Left renal pelvis (tissue), 4 donors: ENCODE measurements at regions not wholly inside any gene's neighbourhood (a gene's known extent, or its start where the extent isn't known, plus 50 kb on each side); places are given as distances from the start of the nearest gene placed in this dataset.

Experiments
- DNase-seq, 4 donors: peaks; one replicate each; pipeline ENCODE4 v3.0.0-alpha.2; 2013; ENCODE audit warnings: low read depth in 4 of 4, low spot score in 3 of 4

DNA sequence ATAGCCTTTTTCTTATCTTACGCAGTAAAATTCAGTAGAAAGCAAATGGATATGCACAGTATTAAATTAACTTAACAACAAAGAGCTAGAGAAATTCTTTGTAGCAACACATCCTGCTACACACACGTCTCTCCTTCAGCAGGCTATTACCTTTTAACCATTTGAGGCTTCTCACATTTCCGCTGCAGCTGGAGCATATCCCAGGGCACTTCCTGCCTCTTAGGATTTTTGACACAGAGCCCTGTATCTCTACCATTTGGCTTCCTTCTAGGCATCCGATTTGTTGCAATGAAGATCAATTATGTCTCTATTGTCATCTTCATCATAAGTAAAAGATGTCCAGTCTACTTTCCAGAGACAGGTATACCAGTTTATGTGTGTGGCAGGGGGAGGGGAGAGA is 292.4 kb upstream of the CBLB start:
- DNase-seq, result no peak

DNA sequence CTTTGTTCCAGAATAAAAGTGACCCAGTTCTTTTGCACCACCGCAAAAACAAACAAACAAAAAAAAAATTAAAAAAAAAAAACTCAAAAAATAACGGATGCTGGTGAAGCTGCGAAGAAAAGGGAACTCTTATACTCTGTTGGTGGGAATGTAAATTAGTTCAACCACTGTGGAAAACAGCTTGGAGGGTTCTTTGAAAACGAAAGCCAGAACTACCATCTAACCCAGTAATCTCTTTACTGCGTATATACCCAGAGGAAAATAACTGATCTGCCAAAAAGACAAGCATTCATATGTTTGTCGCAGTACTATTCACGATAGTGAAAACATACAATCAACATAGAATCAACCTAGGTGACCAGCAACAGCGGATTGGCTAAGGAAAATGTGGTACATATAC is 298.9 kb upstream of the CBLB start:
- no peak for DNase-seq

GRCh38 chr3:106168962-106169750 is 300.3 kb upstream of the CBLB start:
- no peak for DNase-seq

DNA sequence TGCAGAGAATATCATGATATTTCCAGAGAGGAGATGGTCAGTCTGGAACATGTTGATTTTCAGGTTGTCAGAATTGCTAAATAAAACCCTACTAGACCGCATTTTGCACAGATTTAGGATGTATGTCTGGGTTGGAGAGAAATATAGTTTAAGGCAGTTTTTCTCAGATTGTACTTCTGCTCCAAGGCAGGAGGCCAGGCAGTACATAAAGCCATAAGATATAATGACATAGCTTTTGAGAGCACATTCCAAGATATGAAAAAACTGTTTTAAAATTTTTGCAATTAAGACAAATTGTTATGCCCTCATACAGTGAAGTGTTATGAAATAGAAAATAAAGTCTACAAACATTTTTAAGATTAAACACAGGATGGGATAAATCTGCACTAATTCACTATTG is 301.8 kb upstream of the CBLB start:
- DNase-seq, result peak in 1 of 4 donors; percentile 12

DNA sequence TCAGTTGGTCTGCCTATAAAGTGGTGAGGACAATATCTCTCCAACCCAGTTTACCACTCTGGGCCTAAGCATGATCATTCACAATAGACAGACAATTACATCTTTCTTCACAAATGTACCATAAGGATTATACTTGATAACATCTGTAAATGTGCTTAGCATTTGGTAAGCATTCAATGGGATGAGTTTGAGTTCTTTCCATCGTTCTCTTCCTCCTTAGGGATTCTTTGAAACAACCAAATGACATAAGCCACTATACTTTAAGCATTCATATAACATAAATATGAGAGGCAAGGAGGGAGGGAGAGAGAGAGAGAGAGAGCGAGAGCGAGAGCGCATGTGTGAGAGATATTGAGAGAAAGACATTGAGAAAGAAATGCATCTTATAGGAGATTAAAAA is 303.3 kb upstream of the CBLB start:
- DNase-seq, result no peak

- DNase-seq, result no peak
These were observed 304.0 kb upstream of the CBLB start for GRCh38 chr3:106172780-106173179.

DNA sequence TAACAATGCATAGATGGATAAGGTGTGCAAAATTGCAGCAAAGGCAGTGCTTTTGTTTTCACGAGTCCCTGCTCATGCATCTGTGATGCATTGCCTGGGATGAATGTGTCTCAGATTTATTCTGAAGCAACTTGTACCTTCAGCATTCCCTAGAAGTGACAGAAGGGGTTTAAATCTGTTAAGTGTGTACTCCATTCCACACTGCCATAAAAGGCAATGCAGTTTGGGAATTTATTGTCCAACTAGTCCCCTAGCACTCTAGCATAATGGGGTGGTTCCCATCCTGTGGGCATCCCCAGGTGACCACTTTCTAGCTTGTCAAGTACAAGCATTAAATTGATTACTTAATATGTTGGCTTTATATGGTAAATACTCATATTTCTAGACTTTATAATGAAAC is 306.5 kb upstream of the CBLB start:
- DNase-seq, result no peak

- no peak for DNase-seq
These were observed 307.9 kb upstream of the CBLB start for GRCh38 chr3:106176734-106177133.

- DNase-seq, result no peak
These were observed 314.2 kb upstream of the CBLB start for GRCh38 chr3:106182950-106183511.

DNA sequence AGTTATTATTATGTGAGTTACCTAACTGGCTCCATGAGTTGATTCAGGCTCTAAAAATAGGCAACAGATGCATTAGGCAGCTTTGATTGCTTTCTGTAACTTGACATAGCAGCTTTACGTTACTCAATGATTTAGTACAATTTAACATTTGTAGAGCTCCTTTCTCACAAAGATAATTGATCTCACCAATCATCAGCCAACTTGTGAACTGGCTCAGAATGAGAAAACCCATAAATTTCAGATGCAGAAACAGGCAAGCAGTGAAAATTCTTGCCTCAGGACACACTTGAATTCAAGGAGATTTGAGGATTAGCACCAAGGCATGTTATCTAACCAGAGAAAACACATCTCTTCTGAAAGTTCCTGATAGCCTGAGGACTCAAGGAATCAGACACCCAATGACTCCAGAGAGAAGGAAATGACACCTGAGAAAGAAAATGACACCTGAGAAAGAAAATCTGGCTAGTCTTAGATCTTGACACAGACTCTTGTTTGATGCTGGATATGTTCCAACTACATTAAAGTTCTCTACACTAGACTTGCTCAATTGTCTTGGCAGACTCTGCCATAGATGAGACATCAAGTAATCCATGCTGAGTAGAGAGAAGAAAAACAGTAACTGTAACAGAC is 315.1 kb upstream of the CBLB start:
- no peak for DNase-seq

DNA sequence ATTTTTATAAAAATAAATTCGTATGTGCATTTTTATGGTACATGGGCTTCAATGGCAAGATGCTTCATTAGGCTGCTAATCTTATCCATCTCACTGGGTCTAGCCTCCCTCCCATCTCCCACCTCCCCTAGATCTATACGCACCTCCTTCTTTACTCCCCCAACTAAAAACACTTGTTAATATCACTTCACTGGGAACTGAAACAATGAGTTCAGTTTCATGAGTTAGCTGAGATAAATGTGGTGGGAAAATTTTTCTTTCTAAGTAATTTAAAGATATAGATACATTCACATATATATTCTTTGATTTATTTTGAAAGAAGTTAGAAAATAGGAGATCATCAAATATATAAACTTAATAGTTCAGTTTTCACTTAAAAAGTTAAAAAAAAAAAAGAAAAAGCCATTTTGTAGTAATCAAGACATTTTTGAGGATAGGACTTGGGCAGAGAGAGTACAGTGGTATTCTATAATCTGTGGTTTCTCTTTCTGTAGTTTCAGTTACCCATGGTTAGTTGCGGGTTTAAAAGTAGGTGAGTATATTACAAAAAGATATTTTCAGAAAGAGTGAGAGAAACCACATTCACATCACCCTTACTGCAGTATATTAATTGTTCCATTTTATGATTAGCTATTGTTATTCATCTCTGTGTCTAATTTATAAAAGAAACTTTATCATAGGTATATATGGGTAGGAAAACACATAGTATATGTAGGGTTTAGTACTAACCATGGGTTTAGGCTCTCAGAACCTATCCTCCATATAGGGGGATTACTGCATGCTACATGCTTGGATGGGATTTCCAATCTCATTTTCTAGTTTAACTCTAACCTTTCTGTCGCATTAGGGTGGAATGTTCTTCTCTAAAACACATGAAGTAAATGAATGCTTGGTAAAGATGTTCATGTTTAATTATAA is 316.0 kb upstream of the CBLB start:
- DNase-seq, result no peak

DNA sequence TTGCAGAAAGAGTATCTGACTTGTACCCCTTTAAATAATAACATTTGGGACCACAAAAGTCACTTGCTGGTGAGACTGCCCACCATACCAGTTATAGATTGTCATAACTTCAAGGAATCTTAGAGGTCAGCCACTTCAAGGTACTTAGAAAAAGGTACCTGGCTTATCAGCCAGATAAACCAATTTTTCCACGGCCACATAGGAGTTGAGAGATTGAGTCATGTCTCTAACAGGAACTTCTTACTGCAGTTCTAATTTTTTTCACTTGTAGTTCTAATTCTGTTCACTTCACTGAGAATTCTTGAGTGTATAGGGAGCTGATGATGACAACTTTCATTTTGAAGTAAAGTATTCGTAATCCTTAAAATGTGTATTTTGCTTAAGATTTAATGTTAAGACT is 317.1 kb upstream of the CBLB start:
- DNase-seq, result no peak

GRCh38 chr3:106190296-106190695 is 321.5 kb upstream of the CBLB start:
- no peak for DNase-seq

- no peak for DNase-seq
These were observed 322.4 kb upstream of the CBLB start for GRCh38 chr3:106191211-106191610.

GRCh38 chr3:106191913-106192312 is 323.1 kb upstream of the CBLB start:
- DNase-seq, result no peak

GRCh38 chr3:106193876-106194275 is 325.1 kb upstream of the CBLB start:
- DNase-seq, result no peak

GRCh38 chr3:106194726-106195125 is 325.9 kb upstream of the CBLB start:
- no peak for DNase-seq

DNA sequence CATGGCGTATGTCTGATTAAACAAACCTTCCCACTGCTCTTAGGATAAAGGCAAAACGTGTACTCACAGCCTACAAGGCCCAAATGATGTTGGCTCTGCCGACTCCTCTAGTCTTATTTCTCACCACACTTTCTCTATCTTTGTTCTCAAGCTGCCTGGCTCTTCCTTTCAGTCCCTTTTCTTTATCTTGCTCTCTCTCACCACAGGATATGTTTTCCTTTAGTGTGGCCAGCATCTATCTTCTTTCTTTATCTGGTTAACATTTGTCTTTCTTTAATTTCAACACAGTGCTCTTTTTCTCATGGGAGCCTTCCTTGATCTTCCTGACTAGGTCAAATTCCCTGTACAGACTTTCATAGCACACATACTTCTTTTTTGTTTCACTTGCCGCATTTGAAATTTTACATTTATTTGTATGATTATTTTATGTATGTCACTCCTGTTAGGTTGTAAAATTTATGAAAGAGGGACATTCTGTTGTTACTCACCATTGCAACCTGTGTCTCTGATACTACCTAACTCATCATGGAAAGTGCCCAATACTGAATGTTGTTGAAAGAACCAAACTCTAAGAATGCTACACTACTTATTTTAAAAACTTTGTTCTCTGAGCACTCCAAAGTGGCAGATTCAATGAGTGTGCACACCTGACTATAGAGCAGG is 328.9 kb upstream of the CBLB start:
- no peak for DNase-seq

DNA sequence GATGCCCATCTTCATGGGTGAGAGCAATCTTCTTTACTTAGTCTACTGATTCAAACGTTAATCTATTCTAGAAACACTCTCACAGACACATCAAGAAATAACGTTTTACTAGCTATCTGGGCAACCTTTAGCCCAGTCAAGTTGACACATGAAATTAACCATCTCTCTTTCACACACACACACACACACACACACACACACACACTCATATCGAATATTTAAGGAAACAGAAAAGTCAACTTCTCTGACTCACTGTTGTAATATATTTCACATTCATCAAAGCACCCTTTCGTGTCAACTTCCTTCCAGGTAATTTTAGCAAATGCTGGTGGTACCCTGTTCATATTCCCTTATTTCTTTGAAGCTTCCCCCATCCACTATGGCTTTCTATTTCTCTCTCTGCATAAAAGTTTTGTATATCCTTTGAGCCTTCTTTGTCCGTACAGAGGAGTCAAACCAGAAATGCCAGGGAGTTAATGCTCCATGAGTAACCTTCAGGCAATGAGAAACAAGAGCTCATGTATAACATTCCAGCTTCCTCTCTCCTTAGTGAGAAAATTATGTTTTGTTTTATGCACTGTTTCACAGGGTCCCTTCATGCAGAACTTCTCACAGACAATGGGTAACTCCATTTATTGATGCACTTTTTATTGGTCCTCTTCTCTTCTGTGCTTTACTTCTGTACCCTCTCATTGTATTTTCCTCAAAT is 335.5 kb upstream of the CBLB start:
- DNase-seq, result peak in 2 of 4 donors; percentile 38 to 44

DNA sequence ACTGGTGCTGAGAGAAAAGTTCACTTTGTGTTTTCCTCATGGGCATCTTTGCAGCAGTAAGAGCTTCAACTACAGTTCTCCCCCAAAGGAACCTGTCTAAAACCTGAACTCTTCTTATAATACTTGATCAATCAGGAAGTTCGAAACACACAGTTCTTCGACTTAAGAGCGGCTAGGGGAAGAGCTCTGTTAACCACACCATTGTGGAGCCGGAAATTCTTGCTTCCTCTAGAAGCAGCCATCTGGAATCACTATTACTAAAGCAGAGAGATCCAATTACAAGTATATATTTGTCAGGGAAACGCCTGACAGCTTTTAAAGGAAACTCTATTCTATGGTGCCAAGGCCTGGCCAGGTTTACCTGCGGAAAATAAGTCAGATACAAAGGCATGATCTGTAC is 337.3 kb upstream of the CBLB start:
- DNase-seq, result peak; percentile 43 to 65 (median 54)
